ENCODE measurements at regions not wholly inside any gene's neighbourhood (a gene's known extent, or its start where the extent isn't known, plus 50 kb on each side); places are given as distances from the start of the nearest gene placed in this dataset.

- Histone ChIP-seq H3K4me3 (ENCODE audit: low read depth, low read length, poor library complexity, severe bottlenecking) (no peak overlapping the region), H3K36me3 (ENCODE audit: insufficient read depth, low read length, poor library complexity, severe bottlenecking) (no peaks in the 10 kb centered on the region), H3K9me3 (ENCODE audit: low read depth, low read length, poor library complexity, severe bottlenecking) (no peaks in the 10 kb centered on the region), H3K4me1 (ENCODE audit: insufficient read depth, low read length, poor library complexity, severe bottlenecking) (peaks cover 17% of the 10 kb centered on the region), H3K27me3 (replicated peaks; ENCODE audit: insufficient read depth, low read depth, low read length, poor library complexity) (no peaks in the 10 kb centered on the region), H3K27ac (ENCODE audit: low read depth, low read length, poor library complexity, severe bottlenecking) (no peak overlapping the region)
- DNase-seq (ENCODE audit: low spot score): no peak
- intact Hi-C loops (cut with micrococcal nuclease; ENCODE audit: unreplicated experiment): no loop called here
- TF ChIP-seq, protein P1, sequence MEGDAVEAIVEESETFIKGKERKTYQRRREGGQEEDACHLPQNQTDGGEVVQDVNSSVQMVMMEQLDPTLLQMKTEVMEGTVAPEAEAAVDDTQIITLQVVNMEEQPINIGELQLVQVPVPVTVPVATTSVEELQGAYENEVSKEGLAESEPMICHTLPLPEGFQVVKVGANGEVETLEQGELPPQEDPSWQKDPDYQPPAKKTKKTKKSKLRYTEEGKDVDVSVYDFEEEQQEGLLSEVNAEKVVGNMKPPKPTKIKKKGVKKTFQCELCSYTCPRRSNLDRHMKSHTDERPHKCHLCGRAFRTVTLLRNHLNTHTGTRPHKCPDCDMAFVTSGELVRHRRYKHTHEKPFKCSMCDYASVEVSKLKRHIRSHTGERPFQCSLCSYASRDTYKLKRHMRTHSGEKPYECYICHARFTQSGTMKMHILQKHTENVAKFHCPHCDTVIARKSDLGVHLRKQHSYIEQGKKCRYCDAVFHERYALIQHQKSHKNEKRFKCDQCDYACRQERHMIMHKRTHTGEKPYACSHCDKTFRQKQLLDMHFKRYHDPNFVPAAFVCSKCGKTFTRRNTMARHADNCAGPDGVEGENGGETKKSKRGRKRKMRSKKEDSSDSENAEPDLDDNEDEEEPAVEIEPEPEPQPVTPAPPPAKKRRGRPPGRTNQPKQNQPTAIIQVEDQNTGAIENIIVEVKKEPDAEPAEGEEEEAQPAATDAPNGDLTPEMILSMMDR (conservative IDR thresholded peaks at IDR 0.05; ENCODE audit: low read depth, low read length): no peak
- TF ChIP-seq EZH2 (IDR thresholded peaks at IDR 0.05; ENCODE audit: borderline replicate concordance, low read depth, low read length, poor library complexity, severe bottlenecking): no peak
- BruUV-seq (replicated peaks): no TSS peak
- ChIA-PET CTCF (no interaction called here), POLR2A (ENCODE audit: low non-redundant PET) (no interaction called here)
Observed at GRCh38 chr4:123306769-123307168, 89.8 kb upstream of the SPRY1 start.

GRCh38 chr4:123308667-123309066 lies 87.9 kb upstream of the SPRY1 start:
- no peak for DNase-seq (ENCODE audit: low spot score)
- H3K9me3 ChIP-seq (ENCODE audit: low read depth, low read length, poor library complexity, severe bottlenecking): no peaks in the 10 kb centered on the region
- no peaks in the 10 kb centered on the region for H3K36me3 ChIP-seq (ENCODE audit: insufficient read depth, low read length, poor library complexity, severe bottlenecking)
- no peaks in the 10 kb centered on the region for H3K27me3 ChIP-seq (replicated peaks; ENCODE audit: insufficient read depth, low read depth, low read length, poor library complexity)
- ChIA-PET CTCF (no interaction called here), POLR2A (ENCODE audit: low non-redundant PET) (no interaction called here)
- H3K4me3 ChIP-seq (ENCODE audit: low read depth, low read length, poor library complexity, severe bottlenecking): no peak overlapping the region
- no TSS peak for BruUV-seq (replicated peaks)
- no peak overlapping the region for H3K27ac ChIP-seq (ENCODE audit: low read depth, low read length, poor library complexity, severe bottlenecking)
- intact Hi-C loops (cut with micrococcal nuclease; ENCODE audit: unreplicated experiment): no loop called here
- H3K4me1 ChIP-seq (ENCODE audit: insufficient read depth, low read length, poor library complexity, severe bottlenecking): peaks cover 11% of the 10 kb centered on the region
- no peak for TF ChIP-seq EZH2 (IDR thresholded peaks at IDR 0.05; ENCODE audit: borderline replicate concordance, low read depth, low read length, poor library complexity, severe bottlenecking)
- TF ChIP-seq, protein P1 (conservative IDR thresholded peaks at IDR 0.05; ENCODE audit: low read depth, low read length): no peak

DNA sequence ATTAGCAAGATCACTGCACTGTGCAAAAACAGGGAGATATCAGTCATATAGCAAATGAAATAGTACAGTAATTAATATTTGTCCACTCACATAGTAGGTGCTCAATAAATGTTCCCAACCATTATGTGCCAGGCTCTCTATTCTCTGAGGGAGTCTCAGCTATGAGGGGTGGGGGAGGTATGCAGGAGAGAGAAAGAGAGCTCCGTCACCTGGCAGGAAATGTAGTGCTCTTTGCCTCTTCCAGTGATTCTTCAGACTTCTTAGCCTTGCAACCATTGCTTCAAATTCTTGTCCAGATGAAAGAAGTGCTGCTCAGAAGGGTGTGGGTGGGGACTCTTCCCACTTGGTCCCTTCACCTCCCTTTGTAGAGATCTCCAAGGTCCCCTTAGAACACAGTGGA lies 84.5 kb upstream of the SPRY1 start:
- TF ChIP-seq EZH2 (IDR thresholded peaks at IDR 0.05; ENCODE audit: borderline replicate concordance, low read depth, low read length, poor library complexity, severe bottlenecking): no peak
- TF ChIP-seq, protein P1 (conservative IDR thresholded peaks at IDR 0.05; ENCODE audit: low read depth, low read length): no peak
- DNase-seq (ENCODE audit: low spot score): no peak
- no TSS peak for BruUV-seq (replicated peaks)
- ChIA-PET CTCF (no interaction called here), POLR2A (ENCODE audit: low non-redundant PET) (no interaction called here)
- H3K27ac ChIP-seq (ENCODE audit: low read depth, low read length, poor library complexity, severe bottlenecking): no peak overlapping the region
- no peaks in the 10 kb centered on the region for H3K36me3 ChIP-seq (ENCODE audit: insufficient read depth, low read length, poor library complexity, severe bottlenecking)
- H3K4me1 ChIP-seq (ENCODE audit: insufficient read depth, low read length, poor library complexity, severe bottlenecking): no peaks in the 10 kb centered on the region
- no peaks in the 10 kb centered on the region for H3K9me3 ChIP-seq (ENCODE audit: low read depth, low read length, poor library complexity, severe bottlenecking)
- H3K4me3 ChIP-seq (ENCODE audit: low read depth, low read length, poor library complexity, severe bottlenecking): no peak overlapping the region
- intact Hi-C loops (cut with micrococcal nuclease; ENCODE audit: unreplicated experiment): no loop called here
- no peaks in the 10 kb centered on the region for H3K27me3 ChIP-seq (replicated peaks; ENCODE audit: insufficient read depth, low read depth, low read length, poor library complexity)

Measured in A673 (cell line).